SKM-1 treated with dmso at 0.1 percent for 144 hours (cell line): ENCODE measurements at regions not wholly inside any gene's neighbourhood (a gene's known extent, or its start where the extent isn't known, plus 50 kb on each side); places are given as distances from the start of the nearest gene placed in this dataset.
"Not testable (repeated sequence)": the region's sequence is repeated elsewhere in the genome, so short reads cannot be mapped to it uniquely, and the experiment has no call there.

ENCODE experiments used
- DNase-seq: peaks from one replicate; lab custom pipeline; 2025; ENCODE audit not compliant: unreplicated experiment; lab: John Stamatoyannopoulos, UW

- no peak for DNase-seq
These were observed 127.3 kb downstream of the TENT5A start for GRCh38 chr6:81625216-81625615.

GRCh38 chr6:81624453-81624852, 128.0 kb downstream of the TENT5A start:
- no peak for DNase-seq

GRCh38 chr6:81623106-81623759, 129.2 kb downstream of the TENT5A start:
- no peak for DNase-seq

GRCh38 chr6:81621816-81622395, 130.6 kb downstream of the TENT5A start:
- no peak for DNase-seq

- no peak for DNase-seq
These were observed 138.2 kb downstream of the TENT5A start for GRCh38 chr6:81614292-81614691.

GRCh38 chr6:81613606-81614005, 138.9 kb downstream of the TENT5A start:
- no peak for DNase-seq

- DNase-seq = no peak
These were observed 140.3 kb downstream of the TENT5A start for GRCh38 chr6:81612136-81612535.

- DNase-seq = no peak
These were observed 142.7 kb downstream of the TENT5A start for GRCh38 chr6:81609736-81610135.

GRCh38 chr6:81608776-81609175, 143.7 kb downstream of the TENT5A start:
- no peak for DNase-seq

- DNase-seq = no peak
These were observed 145.5 kb downstream of the TENT5A start for GRCh38 chr6:81606965-81607381.

- DNase-seq = no peak
These were observed 147.0 kb downstream of the TENT5A start for GRCh38 chr6:81605526-81605925.

GRCh38 chr6:81601918-81602317, 150.6 kb downstream of the TENT5A start:
- no peak for DNase-seq

GRCh38 chr6:81600488-81600887, 152.0 kb downstream of the TENT5A start:
- DNase-seq = not testable (repeated sequence)

- DNase-seq = no peak
These were observed 158.0 kb downstream of the TENT5A start for GRCh38 chr6:81594501-81594900.

- DNase-seq = no peak
These were observed 162.2 kb downstream of the TENT5A start for GRCh38 chr6:81590314-81590691.

- no peak for DNase-seq
These were observed 162.8 kb downstream of the TENT5A start for GRCh38 chr6:81589465-81590313.

GRCh38 chr6:81585686-81586085, 166.8 kb downstream of the TENT5A start:
- not testable (repeated sequence) for DNase-seq

GRCh38 chr6:81584156-81584555, 168.3 kb downstream of the TENT5A start:
- not testable (repeated sequence) for DNase-seq

GRCh38 chr6:81575442-81575841, 177.0 kb downstream of the TENT5A start:
- DNase-seq = no peak

GRCh38 chr6:81572020-81572419, 180.5 kb downstream of the TENT5A start:
- DNase-seq = no peak

- DNase-seq = no peak
These were observed 181.8 kb downstream of the TENT5A start for GRCh38 chr6:81570681-81571080.

- no peak for DNase-seq
These were observed 183.5 kb downstream of the TENT5A start for GRCh38 chr6:81568973-81569372.
